A673 (cell line): ENCODE measurements at regions not wholly inside any gene's neighbourhood (a gene's known extent, or its start where the extent isn't known, plus 50 kb on each side); places are given as distances from the start of the nearest gene placed in this dataset.

Source experiments
- CTCF ChIP-seq: fragments of 300-800, 200-600 bp; sonication (generic); conservative IDR thresholded peaks from 2 replicates; pipeline ENCODE4 v1.5.1; 2017; ENCODE audit warnings: low read depth, mild to moderate bottlenecking, antibody characterized with exemption, low read length, moderate library complexity, mixed read lengths
- EZH2 ChIP-seq: fragments of 200-600 bp; sonication (generic); IDR thresholded peaks from 2 replicates; pipeline ENCODE4 v1.6.1; 2017; ENCODE audit warnings: borderline replicate concordance, low read depth, mild to moderate bottlenecking, mixed read lengths, antibody characterized with exemption, low read length; ENCODE audit not compliant: poor library complexity, severe bottlenecking

- no peak for TF ChIP-seq CTCF
- no peak for TF ChIP-seq EZH2
Observed at GRCh38 chr1:95366498-95366897, 132.5 kb downstream of the RWDD3 start.
